SK-N-SH treated with all-trans-retinoic acid at 6 μM for 48 hours (cell line): ENCODE measurements at regions not wholly inside any gene's neighbourhood (a gene's known extent, or its start where the extent isn't known, plus 50 kb on each side); places are given as distances from the start of the nearest gene placed in this dataset.

Source experiments
- ATAC-seq: fragments of 200-7000 bp; cut with Tn5 transposase; 3 replicates; pipeline ENCODE4 v1.9.1; 2020; ENCODE audit warnings: mild to moderate bottlenecking, moderate library complexity
- ARNTL ChIP-seq: fragments of 450-650 bp; formaldehyde crosslinking; IDR thresholded peaks from 2 replicates; pipeline ENCODE4 v1.5.0; 2020; ENCODE audit warnings: low read depth, mild to moderate bottlenecking, moderate library complexity, borderline replicate concordance
- BACH2 ChIP-seq: fragments of 250-450 bp; sonication (Bioruptor Pico); IDR thresholded peaks from 2 replicates; pipeline ENCODE4 v1.9.0; 2021; ENCODE audit warnings: mild to moderate bottlenecking, borderline replicate concordance
- CSDC2 ChIP-seq: fragments of 250-450 bp; sonication (Bioruptor Pico); IDR thresholded peaks from 2 replicates; pipeline ENCODE4 v1.5.0; 2020; ENCODE audit warnings: mild to moderate bottlenecking, moderate library complexity
- CSRNP3 ChIP-seq: fragments of 250-450 bp; sonication (Bioruptor Pico); IDR thresholded peaks from 2 replicates; pipeline ENCODE4 v1.5.1; 2021; ENCODE audit warnings: mild to moderate bottlenecking, moderate library complexity
- ESRRG ChIP-seq: fragments of 250-450 bp; sonication (Bioruptor Pico); IDR thresholded peaks from 2 replicates; pipeline ENCODE4 v1.6.1; 2021; ENCODE audit warnings: mild to moderate bottlenecking
- GLIS3 ChIP-seq: fragments of 250-450 bp; sonication (Bioruptor Pico); IDR thresholded peaks from 2 replicates; pipeline ENCODE4 v1.5.0; 2020; ENCODE audit warnings: mild to moderate bottlenecking, moderate library complexity
- ISL1 ChIP-seq: fragments of 250-450 bp; sonication (Bioruptor Pico); IDR thresholded peaks from 2 replicates; pipeline ENCODE4 v2.1.2; 2022; ENCODE audit warnings: mild to moderate bottlenecking, moderate library complexity
- OSR1 ChIP-seq: fragments of 250-450 bp; sonication (Bioruptor Pico); IDR thresholded peaks from 2 replicates; pipeline ENCODE4 v1.8.0; 2022; ENCODE audit warnings: moderate library complexity, mild to moderate bottlenecking, inconsistent platforms
- PATZ1 ChIP-seq: fragments of 250-450 bp; sonication (Bioruptor Pico); IDR thresholded peaks from 2 replicates; pipeline ENCODE4 v1.8.0; 2020; ENCODE audit warnings: mild to moderate bottlenecking, moderate library complexity, borderline replicate concordance
- POU6F1 ChIP-seq: fragments of 250-450 bp; sonication (Bioruptor Pico); IDR thresholded peaks from 2 replicates; pipeline ENCODE4 v1.8.0; 2021; ENCODE audit warnings: low read depth, mild to moderate bottlenecking, moderate library complexity, borderline replicate concordance
- RARB ChIP-seq: fragments of 250-450 bp; sonication (Bioruptor Pico); IDR thresholded peaks from 2 replicates; pipeline ENCODE4 v1.8.0; 2021; ENCODE audit warnings: mild to moderate bottlenecking, moderate library complexity
- SNAI2 ChIP-seq: fragments of 250-450 bp; sonication (Bioruptor Pico); IDR thresholded peaks from 2 replicates; pipeline ENCODE4 v1.5.0; 2020; ENCODE audit warnings: mild to moderate bottlenecking, moderate library complexity
- TCF4 ChIP-seq: fragments of 250-450 bp; sonication (Bioruptor Pico); IDR thresholded peaks from 2 replicates; pipeline ENCODE4 v1.8.0; 2021; ENCODE audit warnings: mild to moderate bottlenecking, moderate library complexity, borderline replicate concordance
- TOX ChIP-seq: fragments of 250-450 bp; sonication (Bioruptor Pico); IDR thresholded peaks from 2 replicates; pipeline ENCODE4 v1.8.0; 2021; ENCODE audit warnings: mild to moderate bottlenecking, moderate library complexity, borderline replicate concordance
- TSHZ2 ChIP-seq: fragments of 250-450 bp; sonication (Bioruptor Pico); IDR thresholded peaks from 2 replicates; pipeline ENCODE4 v1.5.0; 2020; ENCODE audit warnings: mild to moderate bottlenecking, moderate library complexity
- ZC3H10 ChIP-seq: fragments of 250-450 bp; sonication (Bioruptor Pico); IDR thresholded peaks from 2 replicates; pipeline ENCODE4 v1.5.1; 2021; ENCODE audit warnings: mild to moderate bottlenecking, moderate library complexity
- ZFP3 ChIP-seq: fragments of 250-450 bp; sonication (Bioruptor Pico); IDR thresholded peaks from 2 replicates; pipeline ENCODE4 v1.5.0; 2020; ENCODE audit warnings: mild to moderate bottlenecking, moderate library complexity
- ZFP30 ChIP-seq: fragments of 450-650 bp; formaldehyde crosslinking; IDR thresholded peaks from 2 replicates; pipeline ENCODE4 v1.5.0; 2022; ENCODE audit warnings: mild to moderate bottlenecking, moderate library complexity
- ZNF565 ChIP-seq: fragments of 450-650 bp; formaldehyde crosslinking; conservative IDR thresholded peaks from 2 replicates; pipeline ENCODE4 v1.5.0; 2020; ENCODE audit warnings: low read depth, mild to moderate bottlenecking, moderate library complexity
- ZNF70 ChIP-seq: fragments of 450-650 bp; formaldehyde crosslinking; IDR thresholded peaks from 2 replicates; pipeline ENCODE4 v1.5.0; 2020; ENCODE audit warnings: mild to moderate bottlenecking, moderate library complexity
- ZNF8 ChIP-seq: fragments of 450-650 bp; formaldehyde crosslinking; IDR thresholded peaks from 2 replicates; pipeline ENCODE4 v1.5.0; 2020; ENCODE audit warnings: mild to moderate bottlenecking, moderate library complexity

- ATAC-seq: no peak
Observed at GRCh38 chrX:3526071-3526470, 179.6 kb upstream of the MXRA5 start.

GRCh38 chrX:3522101-3522650 is 175.7 kb upstream of the MXRA5 start:
- TF ChIP-seq CSDC2 (CRISPR knock-in tag): no peak
- TF ChIP-seq ARNTL (CRISPR knock-in tag): no peak
- TF ChIP-seq ZC3H10 (CRISPR knock-in tag): no peak
- no peak for TF ChIP-seq TOX (CRISPR knock-in tag)
- TF ChIP-seq ZNF565 (CRISPR knock-in tag): no peak
- TF ChIP-seq PATZ1 (CRISPR knock-in tag): no peak
- ATAC-seq: no peak

More at GRCh38 chrX:3526071-3526470, 179.6 kb upstream of the MXRA5 start:
- no peak for TF ChIP-seq TCF4 (CRISPR knock-in tag)
- no peak for TF ChIP-seq RARB
- no peak for TF ChIP-seq TSHZ2
- TF ChIP-seq ZC3H10 (CRISPR knock-in tag): no peak
- TF ChIP-seq POU6F1 (CRISPR knock-in tag): no peak
- no peak for TF ChIP-seq ZFP30 (CRISPR knock-in tag)
- TF ChIP-seq CSDC2 (CRISPR knock-in tag): no peak
- TF ChIP-seq BACH2 (CRISPR knock-in tag): no peak
- TF ChIP-seq ZNF70 (CRISPR knock-in tag): no peak
- no peak for TF ChIP-seq ESRRG (CRISPR knock-in tag)
- TF ChIP-seq GLIS3 (CRISPR knock-in tag): no peak
- no peak for TF ChIP-seq CSRNP3 (CRISPR knock-in tag)
- no peak for TF ChIP-seq ARNTL (CRISPR knock-in tag)
- no peak for TF ChIP-seq SNAI2 (CRISPR knock-in tag)
- no peak for TF ChIP-seq ZNF565 (CRISPR knock-in tag)

GRCh38 chrX:3521396-3521795 is 174.9 kb upstream of the MXRA5 start:
- no peak for ATAC-seq
- no peak for TF ChIP-seq ISL1 (CRISPR knock-in tag)
- no peak for TF ChIP-seq OSR1 (CRISPR knock-in tag)
- TF ChIP-seq GLIS3 (CRISPR knock-in tag): no peak
- no peak for TF ChIP-seq POU6F1 (CRISPR knock-in tag)
- no peak for TF ChIP-seq ARNTL (CRISPR knock-in tag)
- TF ChIP-seq TCF4 (CRISPR knock-in tag): no peak
- TF ChIP-seq TOX (CRISPR knock-in tag): no peak
- TF ChIP-seq ESRRG (CRISPR knock-in tag): no peak
- no peak for TF ChIP-seq TSHZ2
- no peak for TF ChIP-seq ZFP3 (CRISPR knock-in tag)
- TF ChIP-seq ZC3H10 (CRISPR knock-in tag): no peak
- TF ChIP-seq ZFP30 (CRISPR knock-in tag): no peak
- TF ChIP-seq ZNF8 (CRISPR knock-in tag): no peak
- no peak for TF ChIP-seq ZNF565 (CRISPR knock-in tag)
- TF ChIP-seq BACH2 (CRISPR knock-in tag): no peak
